ENCODE measurements at regions not wholly inside any gene's neighbourhood (a gene's known extent, or its start where the extent isn't known, plus 50 kb on each side); places are given as distances from the start of the nearest gene placed in this dataset.

DNA sequence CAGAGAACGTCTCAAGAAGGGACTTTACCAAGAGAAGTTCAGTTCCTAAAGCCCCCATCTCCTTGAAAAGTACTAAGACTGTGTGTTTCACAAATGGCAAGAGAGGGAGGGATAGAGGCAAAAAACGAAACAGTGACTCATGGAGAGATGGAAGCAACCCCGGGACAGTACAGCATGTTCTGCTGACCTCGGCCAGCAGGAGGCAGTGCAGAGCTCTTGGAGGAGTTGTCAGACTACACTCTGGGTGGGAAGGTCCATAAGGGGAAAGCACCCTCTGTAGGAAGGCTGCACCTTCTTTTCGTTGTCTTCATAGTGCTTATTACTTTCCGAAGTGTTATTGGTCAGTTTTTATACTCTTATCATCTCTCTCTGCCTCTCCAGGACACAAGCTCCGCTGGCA lies 525.2 kb upstream of the CCDC196 start:
- Mint-ChIP-seq H3K36me3 (no peaks in the 10 kb centered on the region), H3K27me3 (peaks cover 20% of the 10 kb centered on the region), H3K4me1 (ENCODE audit: unreplicated experiment) (peaks cover 27% of the 10 kb centered on the region), H3K4me3 (no peak overlapping the region), H3K9me3 (peaks cover 3% of the 10 kb centered on the region), H3K27ac (no peak overlapping the region)
- TF ChIP-seq, protein P1, sequence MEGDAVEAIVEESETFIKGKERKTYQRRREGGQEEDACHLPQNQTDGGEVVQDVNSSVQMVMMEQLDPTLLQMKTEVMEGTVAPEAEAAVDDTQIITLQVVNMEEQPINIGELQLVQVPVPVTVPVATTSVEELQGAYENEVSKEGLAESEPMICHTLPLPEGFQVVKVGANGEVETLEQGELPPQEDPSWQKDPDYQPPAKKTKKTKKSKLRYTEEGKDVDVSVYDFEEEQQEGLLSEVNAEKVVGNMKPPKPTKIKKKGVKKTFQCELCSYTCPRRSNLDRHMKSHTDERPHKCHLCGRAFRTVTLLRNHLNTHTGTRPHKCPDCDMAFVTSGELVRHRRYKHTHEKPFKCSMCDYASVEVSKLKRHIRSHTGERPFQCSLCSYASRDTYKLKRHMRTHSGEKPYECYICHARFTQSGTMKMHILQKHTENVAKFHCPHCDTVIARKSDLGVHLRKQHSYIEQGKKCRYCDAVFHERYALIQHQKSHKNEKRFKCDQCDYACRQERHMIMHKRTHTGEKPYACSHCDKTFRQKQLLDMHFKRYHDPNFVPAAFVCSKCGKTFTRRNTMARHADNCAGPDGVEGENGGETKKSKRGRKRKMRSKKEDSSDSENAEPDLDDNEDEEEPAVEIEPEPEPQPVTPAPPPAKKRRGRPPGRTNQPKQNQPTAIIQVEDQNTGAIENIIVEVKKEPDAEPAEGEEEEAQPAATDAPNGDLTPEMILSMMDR (conservative IDR thresholded peaks at IDR 0.05), result peak; percentile 71
- DNase-seq (ENCODE audit: extremely low spot score, unreplicated experiment), result no peak

GRCh38 chr14:65962952-65963351 lies 523.2 kb upstream of the CCDC196 start:
- H3K36me3 Mint-ChIP-seq, result no peaks in the 10 kb centered on the region
- H3K27ac Mint-ChIP-seq, result peak overlapping the region; percentile 77
- peaks cover 3% of the 10 kb centered on the region for H3K9me3 Mint-ChIP-seq

GRCh38 chr14:65964366-65964765 lies 521.8 kb upstream of the CCDC196 start:
- Mint-ChIP-seq H3K27ac (no peak overlapping the region), H3K4me1 (ENCODE audit: unreplicated experiment) (peaks cover 23% of the 10 kb centered on the region), H3K36me3 (no peaks in the 10 kb centered on the region), H3K4me3 (no peak overlapping the region), H3K27me3 (peaks cover 35% of the 10 kb centered on the region), H3K9me3 (peaks cover 3% of the 10 kb centered on the region)
- DNase-seq (ENCODE audit: extremely low spot score, unreplicated experiment), result no peak
- TF ChIP-seq, protein P1 (conservative IDR thresholded peaks at IDR 0.05), result no peak

More at GRCh38 chr14:65962952-65963351, 523.2 kb upstream of the CCDC196 start:
- no peak for DNase-seq (ENCODE audit: extremely low spot score, unreplicated experiment)
- TF ChIP-seq, protein P1 (conservative IDR thresholded peaks at IDR 0.05), result no peak
- H3K4me1 Mint-ChIP-seq (ENCODE audit: unreplicated experiment), result peaks cover 27% of the 10 kb centered on the region
- peak overlapping the region; percentile 80 for H3K4me3 Mint-ChIP-seq
- H3K27me3 Mint-ChIP-seq, result peaks cover 29% of the 10 kb centered on the region

DNA sequence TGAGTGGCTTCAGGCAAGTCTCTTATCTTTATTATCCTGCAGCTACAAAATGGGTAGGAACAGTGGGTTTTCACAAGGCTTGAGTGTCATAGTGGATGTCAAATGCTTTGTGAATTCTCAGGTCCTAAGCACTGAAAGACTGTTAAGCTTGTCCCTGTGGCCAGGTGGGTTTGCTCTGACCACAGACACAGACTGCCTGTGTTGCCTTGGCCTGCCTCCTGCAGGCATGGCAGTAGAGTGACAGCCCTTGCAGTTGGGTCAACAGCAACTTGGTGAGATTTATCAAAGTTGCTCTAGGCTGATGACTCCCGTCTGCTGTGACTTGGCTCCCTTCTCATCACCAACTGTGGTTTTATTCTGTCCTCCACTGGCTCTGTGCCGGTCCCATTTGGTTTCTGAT lies 520.0 kb upstream of the CCDC196 start:
- Mint-ChIP-seq H3K4me3 (no peak overlapping the region), H3K4me1 (ENCODE audit: unreplicated experiment) (peaks cover 17% of the 10 kb centered on the region), H3K27ac (no peak overlapping the region), H3K9me3 (peaks cover 3% of the 10 kb centered on the region), H3K36me3 (no peaks in the 10 kb centered on the region), H3K27me3 (peaks cover 41% of the 10 kb centered on the region)
- TF ChIP-seq, protein P1 (conservative IDR thresholded peaks at IDR 0.05), result no peak
- no peak for DNase-seq (ENCODE audit: extremely low spot score, unreplicated experiment)

GRCh38 chr14:65972346-65972870 lies 513.8 kb upstream of the CCDC196 start:
- Mint-ChIP-seq H3K4me3 (no peak overlapping the region), H3K27ac (no peak overlapping the region), H3K36me3 (no peaks in the 10 kb centered on the region), H3K9me3 (peaks cover 4% of the 10 kb centered on the region), H3K4me1 (ENCODE audit: unreplicated experiment) (peaks cover 17% of the 10 kb centered on the region), H3K27me3 (peaks cover 44% of the 10 kb centered on the region)
- DNase-seq (ENCODE audit: extremely low spot score, unreplicated experiment), result no peak
- TF ChIP-seq, protein P1 (conservative IDR thresholded peaks at IDR 0.05), result no peak

GRCh38 chr14:65972891-65973290 lies 513.3 kb upstream of the CCDC196 start:
- Mint-ChIP-seq H3K36me3 (no peaks in the 10 kb centered on the region), H3K9me3 (peaks cover 4% of the 10 kb centered on the region), H3K4me3 (no peak overlapping the region), H3K4me1 (ENCODE audit: unreplicated experiment) (peaks cover 17% of the 10 kb centered on the region), H3K27me3 (peaks cover 41% of the 10 kb centered on the region), H3K27ac (no peak overlapping the region)
- DNase-seq (ENCODE audit: extremely low spot score, unreplicated experiment), result no peak
- TF ChIP-seq, protein P1 (conservative IDR thresholded peaks at IDR 0.05), result no peak
